Right lobe of liver (tissue), 6 donors: ENCODE measurements at regions not wholly inside any gene's neighbourhood (a gene's known extent, or its start where the extent isn't known, plus 50 kb on each side); places are given as distances from the start of the nearest gene placed in this dataset.
"Not testable (repeated sequence)": the region's sequence is repeated elsewhere in the genome, so short reads cannot be mapped to it uniquely, and the experiment has no call there.

Experiments
- ATAC-seq, 4 donors: fragments of 200-7000 bp; cut with Tn5 transposase; one replicate each; pipeline ENCODE4 v1.9.1; 2020; ENCODE audit warnings: mild to moderate bottlenecking in 4 of 4, moderate library complexity in 4 of 4
- DNase-seq, 3 donors: peaks; one replicate each; pipeline ENCODE4 v3.0.0-alpha.2; 2020
- H3K27ac ChIP-seq, 3 donors: fragments of 200-600 bp; one replicate each; pipeline ENCODE4 v1.8.0; 2022
- H3K27me3 ChIP-seq, 2 donors: fragments of 200-600 bp; one replicate each; pipeline ENCODE4 v1.8.0; 2022
- H3K36me3 ChIP-seq, 4 donors: fragments of 200-600 bp; sonication (generic) in 1 of 4; one replicate each; pipeline versions ENCODE4 v1.5.1 to v1.8.0; 2017 to 2022; ENCODE audit warnings: control low read depth in 1 of 4
- H3K4me1 ChIP-seq, 4 donors: fragments of 200-600 bp; sonication (generic) in 1 of 4; one replicate each; pipeline versions ENCODE4 v1.5.1 to v1.8.0; 2017 to 2022; ENCODE audit warnings: control low read depth in 1 of 4
- H3K4me3 ChIP-seq, 3 donors: fragments of 200-600 bp; one replicate each; pipeline ENCODE4 v1.8.0; 2022
- H3K9me3 ChIP-seq, 4 donors: fragments of 200-600 bp; sonication (generic) in 1 of 4; one replicate each; pipeline versions ENCODE4 v1.5.1 to v1.8.0; 2017 to 2022; ENCODE audit warnings: control low read depth in 1 of 4
- WGBS: methylation state at CpG from one replicate; pipeline ENCODE4 v1.1.6; 2018; ENCODE audit warnings: low coverage, low lambda C conversion rate; ENCODE audit not compliant: insufficient coverage; ENCODE audit errors: missing lambda C conversion rate; 5-methylcytosine and 5-hydroxymethylcytosine counted together
- intact Hi-C, 2 donors: fragments of 100-400 bp; cut with DNase I; formaldehyde crosslinking; loops; one replicate each; pipeline versions ENCODE4 v1.11.2 to v1.14.1; 2022
- small RNA-seq, 2 experiments: library from RNA; depleted of rRNA; stranded (forward); fragments of <200 nt; gene quantifications; one replicate each; pipeline ENCODE3, GENCODE V24; 2016
- donor health status: DM: no; HTN: yes; CAD: no.
- donor health status: DM: no; HTN: no; CAD: no.
- donor health status: DM: no; HTN: no; CAD: no.
- donor health status: DM: no; HTN: yes; CAD: no.
- donor health status: DM: no; HTN: yes; CAD: no.

DNA sequence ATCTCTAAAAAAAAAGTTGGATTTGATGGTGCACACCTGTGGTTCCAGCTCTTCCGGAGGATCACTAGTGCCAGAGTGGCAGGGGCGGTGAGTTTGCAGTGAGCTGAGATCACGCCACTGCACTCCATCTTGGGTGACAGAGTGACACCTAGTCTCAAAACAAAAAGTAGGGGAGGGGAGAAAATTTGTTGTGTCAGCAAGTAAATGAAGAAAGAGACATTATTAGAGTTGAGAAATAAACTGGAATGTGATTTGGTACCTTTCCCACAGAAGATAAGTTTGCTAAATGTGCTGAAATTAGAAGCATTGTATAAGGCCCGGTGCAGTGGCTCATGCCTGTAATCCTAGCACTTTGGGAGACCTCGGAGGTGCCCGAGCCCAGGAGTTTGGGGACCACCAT lies 54.0 kb upstream of the PPIAL4F start:
- DNase-seq, intact Hi-C loops, H3K4me1 ChIP-seq, H3K27me3 ChIP-seq, H3K4me3 ChIP-seq, H3K36me3 ChIP-seq, H3K9me3 ChIP-seq, ATAC-seq, H3K27ac ChIP-seq: not testable (repeated sequence)
- 96% methylated on average over 4 of the region's 6 CpGs for WGBS

DNA sequence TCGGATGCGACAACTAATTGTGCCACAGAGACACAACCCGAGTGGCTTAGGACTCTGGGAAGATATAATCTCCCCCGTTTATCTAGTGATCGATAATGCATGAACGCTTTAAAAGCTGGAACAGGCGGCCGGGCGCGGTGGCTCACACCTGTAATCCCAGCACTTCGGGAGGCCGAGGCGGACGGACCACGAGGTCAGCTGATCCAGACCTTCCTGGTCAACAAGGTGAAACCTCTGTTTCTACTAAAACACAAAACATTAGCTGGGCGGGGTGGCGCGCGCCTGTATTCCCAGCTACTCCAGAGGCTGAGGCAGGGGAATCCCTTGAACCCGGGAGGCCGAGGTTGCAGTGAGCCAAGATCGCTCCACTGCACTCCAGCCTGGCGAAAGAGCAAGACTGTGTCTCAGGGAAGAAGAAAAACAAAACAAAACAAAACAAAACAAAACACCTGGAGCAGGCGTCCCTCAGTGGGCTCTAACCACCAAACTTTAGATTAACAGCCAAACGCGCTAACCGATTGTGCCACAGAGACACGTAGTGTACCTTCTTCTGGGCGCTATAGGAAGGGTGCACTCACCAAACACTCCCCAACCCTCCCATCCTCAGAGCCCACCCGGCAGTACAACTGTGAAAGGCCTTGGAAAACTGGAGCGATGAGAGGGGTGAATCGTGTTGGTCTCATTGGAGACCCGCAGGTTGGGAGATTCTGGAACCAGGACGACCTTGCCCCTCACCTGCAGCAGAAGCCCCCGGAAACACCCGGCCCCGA lies 53.3 kb upstream of the PPIAL4F start:
- H3K36me3 ChIP-seq, H3K4me3 ChIP-seq, intact Hi-C loops, H3K4me1 ChIP-seq, ATAC-seq, H3K27ac ChIP-seq, DNase-seq, H3K9me3 ChIP-seq, H3K27me3 ChIP-seq: not testable (repeated sequence)
- WGBS = 72% methylated on average over 20 of the region's 37 CpGs

Small RNA genes lying in the stretch of these regions (small RNA-seq; reads per million reads assigned to genes)
- 0 to 0.68 reads per million in 2 experiments for gene RF00003
